Gastrocnemius medialis (tissue), 4 donors: ENCODE measurements at regions not wholly inside any gene's neighbourhood (a gene's known extent, or its start where the extent isn't known, plus 50 kb on each side); places are given as distances from the start of the nearest gene placed in this dataset.

Experiments used
- CTCF ChIP-seq, 5 experiments: fragments of 450-650 bp in 3 of 5; fragments of 200-600 bp in 2 of 5; sonication (generic) in 2 of 5; IDR thresholded peaks in 4 of 5; conservative IDR thresholded peaks in 1 of 5; 1 replicate in 4 of 5; 2 replicates in 1 of 5; pipeline ENCODE4 v1.5.1; 2016 to 2019; ENCODE audit warnings: antibody characterized with exemption in 5 of 5, mild to moderate bottlenecking in 3 of 5, moderate library complexity in 3 of 5
- POLR2A ChIP-seq, 2 donors: fragments of 450-650 bp; IDR thresholded peaks; one replicate each; pipeline ENCODE4 v1.6.1; 2017; ENCODE audit warnings: antibody characterized with exemption in 2 of 2, mild to moderate bottlenecking in 2 of 2, moderate library complexity in 2 of 2

- TF ChIP-seq CTCF (IDR thresholded peaks at IDR 0.05 in 4 of 5, conservative IDR thresholded peaks at IDR 0.05 in 1 of 5) (no peak), POLR2A (IDR thresholded peaks at IDR 0.05) (no peak)
Measured at GRCh38 chr10:21406595-21407193, 118.8 kb downstream of the SKIDA1 start.
